ENCODE measurements at regions not wholly inside any gene's neighbourhood (a gene's known extent, or its start where the extent isn't known, plus 50 kb on each side); places are given as distances from the start of the nearest gene placed in this dataset.

DNA sequence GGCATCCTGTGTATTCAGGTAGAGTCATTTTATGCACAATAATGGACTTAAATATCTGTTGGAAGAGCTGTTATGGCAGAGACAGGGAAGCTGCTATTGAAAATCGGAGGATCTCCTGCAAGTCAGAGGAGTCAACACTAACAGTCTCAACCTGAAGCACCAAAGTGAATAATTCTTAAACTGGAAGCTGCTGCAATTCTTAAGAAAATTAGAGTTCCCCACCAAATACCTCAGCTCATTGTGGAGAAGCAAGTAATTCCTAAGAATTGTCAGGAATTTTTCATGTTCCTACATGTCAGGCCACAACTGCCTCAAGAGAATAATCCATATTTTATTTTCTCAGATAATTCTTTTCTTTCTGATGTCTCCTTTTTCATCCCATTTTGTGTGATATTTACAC lies 892.6 kb upstream of the LCORL start:
- Histone ChIP-seq H3K27ac (no peak overlapping the region), H3K9me3 (no peaks in the 10 kb centered on the region), H3K36me3 (no peaks in the 10 kb centered on the region), H3K4me3 (no peak overlapping the region), H3K4me1 (no peaks in the 10 kb centered on the region), H3K27me3 (no peaks in the 10 kb centered on the region)
- TF ChIP-seq, protein P1, sequence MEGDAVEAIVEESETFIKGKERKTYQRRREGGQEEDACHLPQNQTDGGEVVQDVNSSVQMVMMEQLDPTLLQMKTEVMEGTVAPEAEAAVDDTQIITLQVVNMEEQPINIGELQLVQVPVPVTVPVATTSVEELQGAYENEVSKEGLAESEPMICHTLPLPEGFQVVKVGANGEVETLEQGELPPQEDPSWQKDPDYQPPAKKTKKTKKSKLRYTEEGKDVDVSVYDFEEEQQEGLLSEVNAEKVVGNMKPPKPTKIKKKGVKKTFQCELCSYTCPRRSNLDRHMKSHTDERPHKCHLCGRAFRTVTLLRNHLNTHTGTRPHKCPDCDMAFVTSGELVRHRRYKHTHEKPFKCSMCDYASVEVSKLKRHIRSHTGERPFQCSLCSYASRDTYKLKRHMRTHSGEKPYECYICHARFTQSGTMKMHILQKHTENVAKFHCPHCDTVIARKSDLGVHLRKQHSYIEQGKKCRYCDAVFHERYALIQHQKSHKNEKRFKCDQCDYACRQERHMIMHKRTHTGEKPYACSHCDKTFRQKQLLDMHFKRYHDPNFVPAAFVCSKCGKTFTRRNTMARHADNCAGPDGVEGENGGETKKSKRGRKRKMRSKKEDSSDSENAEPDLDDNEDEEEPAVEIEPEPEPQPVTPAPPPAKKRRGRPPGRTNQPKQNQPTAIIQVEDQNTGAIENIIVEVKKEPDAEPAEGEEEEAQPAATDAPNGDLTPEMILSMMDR (IDR thresholded peaks at IDR 0.05) = no peak
- intact Hi-C loops (cut with DNase I) = no loop called here
- DNase-seq (no peak), ATAC-seq (no peak), FAIRE-seq (no peak)
- WGBS, 2 donors = 49 to 79% methylated on average over 1 of the region's 1 CpG

DNA sequence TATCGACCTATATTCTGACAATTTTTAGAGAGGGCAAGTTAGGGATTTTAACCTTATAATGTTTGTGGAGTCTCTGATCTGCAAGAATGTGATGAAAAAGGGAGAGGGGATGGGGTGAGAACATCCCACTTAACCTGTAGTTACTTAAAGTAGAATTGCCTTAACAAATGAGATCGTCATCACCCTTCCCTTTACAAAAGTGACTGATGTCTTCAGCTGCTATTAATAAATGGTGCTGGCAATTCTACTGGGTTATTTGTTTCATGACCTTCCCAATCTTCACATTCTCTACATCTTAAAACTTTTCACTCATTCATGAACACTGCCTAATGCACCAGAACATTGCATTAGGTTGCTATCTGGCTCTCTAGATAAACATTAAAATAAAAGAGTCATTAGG lies 873.4 kb upstream of the LCORL start:
- Histone ChIP-seq H3K27me3 (no peaks in the 10 kb centered on the region), H3K27ac (no peak overlapping the region), H3K4me3 (no peak overlapping the region), H3K36me3 (no peaks in the 10 kb centered on the region), H3K9me3 (no peaks in the 10 kb centered on the region), H3K4me1 (no peaks in the 10 kb centered on the region)
- no peak for FAIRE-seq
- intact Hi-C loops (cut with DNase I) = no loop called here
- TF ChIP-seq, protein P1 (IDR thresholded peaks at IDR 0.05) = no peak
- WGBS, 2 donors = 28 to 48% methylated on average over 2 of the region's 2 CpGs
- ATAC-seq = no peak
- no peak for DNase-seq

DNA sequence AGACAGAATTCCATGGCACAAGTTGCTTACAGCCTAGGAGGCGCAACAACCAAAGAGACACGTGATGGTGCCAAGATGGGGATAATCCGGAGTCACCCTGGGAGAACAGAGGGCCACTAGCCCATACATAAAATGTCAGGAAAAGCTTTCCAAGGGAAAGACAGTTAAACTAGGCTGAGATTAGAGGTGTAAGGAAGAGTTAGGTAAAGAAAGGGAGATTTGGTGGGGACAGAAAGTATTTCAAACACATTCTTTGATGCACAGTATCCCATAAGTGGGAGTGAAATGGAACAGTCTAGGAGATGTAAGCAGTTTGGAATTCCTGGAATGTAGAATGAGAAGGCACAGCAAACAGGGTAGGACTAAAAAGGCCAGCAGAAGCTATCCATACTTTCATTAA lies 860.9 kb upstream of the LCORL start:
- WGBS, 2 donors = 44 to 55% methylated on average over 3 of the region's 3 CpGs
- Histone ChIP-seq H3K27me3 (no peaks in the 10 kb centered on the region), H3K36me3 (no peaks in the 10 kb centered on the region), H3K9me3 (no peaks in the 10 kb centered on the region), H3K27ac (no peak overlapping the region), H3K4me1 (no peaks in the 10 kb centered on the region), H3K4me3 (no peak overlapping the region)
- no peak for FAIRE-seq
- DNase-seq = no peak
- ATAC-seq = peak in 2 of 4 donors; percentile 43 to 62
- TF ChIP-seq, protein P1 (IDR thresholded peaks at IDR 0.05) = no peak
- intact Hi-C loops (cut with DNase I) = no loop called here

DNA sequence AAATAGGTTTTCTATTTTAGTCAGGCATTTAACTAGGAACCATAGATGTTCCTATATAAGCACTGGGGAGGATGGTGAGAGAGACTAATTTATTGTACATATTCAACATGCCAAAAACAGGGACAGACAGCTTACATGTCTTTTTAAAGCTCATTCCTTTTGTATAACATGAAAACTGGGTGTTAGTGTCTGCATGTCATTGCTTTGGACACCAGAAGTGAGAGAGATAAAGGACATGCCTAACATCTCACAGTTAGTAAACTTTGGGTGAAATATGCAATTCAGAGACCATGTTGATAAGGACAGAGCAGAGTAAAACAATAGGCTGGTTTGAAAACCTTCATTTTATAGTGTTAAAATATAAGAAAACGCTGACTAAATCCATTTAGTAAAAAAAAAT lies 860.0 kb upstream of the LCORL start:
- ATAC-seq = no peak
- no peaks in the 10 kb centered on the region for H3K9me3 ChIP-seq
- H3K4me1 ChIP-seq = no peaks in the 10 kb centered on the region
- no peaks in the 10 kb centered on the region for H3K27me3 ChIP-seq
- no peak for DNase-seq
- FAIRE-seq = no peak
- no peaks in the 10 kb centered on the region for H3K36me3 ChIP-seq
- H3K4me3 ChIP-seq = no peak overlapping the region
- intact Hi-C loops (cut with DNase I) = no loop called here
- no peak overlapping the region for H3K27ac ChIP-seq
- TF ChIP-seq, protein P1 (IDR thresholded peaks at IDR 0.05) = no peak
- 47 to 77% methylated on average over 1 of the region's 1 CpG for WGBS, 2 donors

DNA sequence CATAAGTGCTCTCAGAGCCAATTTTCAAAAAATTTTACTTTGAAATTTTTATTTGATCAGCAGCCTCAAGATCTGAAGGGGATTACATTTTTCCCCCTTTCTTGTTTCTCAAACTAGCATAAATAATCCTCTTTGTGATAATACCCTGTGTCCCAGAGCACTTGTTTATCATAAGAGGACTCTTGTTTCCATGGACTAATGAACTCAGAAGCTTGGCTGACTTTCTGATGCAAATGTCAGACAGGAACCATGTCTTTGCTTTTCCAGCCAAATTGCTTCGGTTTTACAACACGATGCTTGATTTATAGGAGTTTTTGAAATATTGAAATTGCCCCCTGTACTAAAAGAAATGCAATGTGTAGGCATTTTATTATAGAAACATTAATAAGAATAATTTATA lies 859.3 kb upstream of the LCORL start:
- Histone ChIP-seq H3K27me3 (no peaks in the 10 kb centered on the region), H3K9me3 (no peaks in the 10 kb centered on the region), H3K27ac (no peak overlapping the region), H3K36me3 (no peaks in the 10 kb centered on the region), H3K4me3 (no peak overlapping the region), H3K4me1 (no peaks in the 10 kb centered on the region)
- no peak for DNase-seq
- no peak for FAIRE-seq
- 54 to 63% methylated on average over 2 of the region's 2 CpGs for WGBS, 2 donors
- no peak for ATAC-seq
- intact Hi-C loops (cut with DNase I) = no loop called here
- TF ChIP-seq, protein P1 (IDR thresholded peaks at IDR 0.05) = no peak
